HepG2 (cell line): ENCODE measurements at regions not wholly inside any gene's neighbourhood (a gene's known extent, or its start where the extent isn't known, plus 50 kb on each side); places are given as distances from the start of the nearest gene placed in this dataset.

ENCODE experiments used
- AKNA ChIP-seq: sonication (generic); formaldehyde crosslinking; IDR thresholded peaks from 2 replicates; pipeline ENCODE4 v1.4.0; 2020; ENCODE audit warnings: missing genetic modification reagents, borderline replicate concordance
- ATF2 ChIP-seq: sonication (generic); formaldehyde crosslinking; IDR thresholded peaks from 2 replicates; pipeline ENCODE4 v1.4.0; 2020; ENCODE audit warnings: missing genetic modification reagents
- CEBPZ ChIP-seq: IDR thresholded peaks from 2 replicates; pipeline ENCODE4 v1.6.1; 2012; ENCODE audit warnings: low read length, improper control_type of control experiment
- CERS6 ChIP-seq: sonication (generic); formaldehyde crosslinking; IDR thresholded peaks from 2 replicates; pipeline ENCODE4 v1.5.0; 2020; ENCODE audit warnings: missing genetic modification reagents
- HOXA5 ChIP-seq: sonication (generic); formaldehyde crosslinking; IDR thresholded peaks from 2 replicates; pipeline ENCODE4 v1.4.0; 2020; ENCODE audit warnings: missing genetic modification reagents
- KLF16 ChIP-seq, 2 experiments: sonication (generic) in 1 of 2; formaldehyde crosslinking in 1 of 2; IDR thresholded peaks; 2 replicates each; pipeline versions ENCODE4 v1.6.1 to v1.8.0; 2016 to 2023; ENCODE audit warnings: missing genetic modification reagents in 2 of 2, missing compliant biosample characterization in 1 of 2
- NR1H2 ChIP-seq: sonication (generic); formaldehyde crosslinking; IDR thresholded peaks from 2 replicates; pipeline ENCODE4 v1.8.1; 2022; ENCODE audit warnings: low read depth, missing genetic modification reagents, borderline replicate concordance
- PBX3 ChIP-seq: sonication (generic); formaldehyde crosslinking; IDR thresholded peaks from 2 replicates; pipeline ENCODE4 v1.8.1; 2023; ENCODE audit warnings: missing genetic modification reagents, inconsistent platforms, borderline replicate concordance
- SRSF4 ChIP-seq: fragments of 200-400 bp; formaldehyde crosslinking; IDR thresholded peaks from one replicate; pipeline ENCODE4 v1.6.1; 2018; ENCODE audit warnings: mild to moderate bottlenecking, low read depth, low read length, moderate library complexity; ENCODE audit not compliant: poor library complexity, severe bottlenecking
- TARDBP ChIP-seq: sonication (generic); formaldehyde crosslinking; IDR thresholded peaks from 2 replicates; pipeline ENCODE4 v1.8.0; 2022; ENCODE audit warnings: mild to moderate bottlenecking, missing genetic modification reagents
- ZNF350 ChIP-seq: sonication (generic); formaldehyde crosslinking; IDR thresholded peaks from 2 replicates; pipeline ENCODE4 v1.4.0; 2020; ENCODE audit warnings: mild to moderate bottlenecking, low read depth, missing genetic modification reagents, borderline replicate concordance
- ZNF354B ChIP-seq: sonication (generic); formaldehyde crosslinking; IDR thresholded peaks from 2 replicates; pipeline ENCODE4 v1.8.0; 2022; ENCODE audit warnings: mild to moderate bottlenecking, missing genetic modification reagents
- ZNF484 ChIP-seq: sonication (generic); formaldehyde crosslinking; IDR thresholded peaks from 2 replicates; pipeline ENCODE4 v1.5.1; 2020; ENCODE audit warnings: mild to moderate bottlenecking, low read depth, missing genetic modification reagents, borderline replicate concordance
- ZNF879 ChIP-seq: sonication (generic); formaldehyde crosslinking; IDR thresholded peaks from 2 replicates; pipeline ENCODE4 v1.8.1; 2023; ENCODE audit warnings: missing genetic modification reagents

GRCh38 chr7:434891-435629, 84.6 kb downstream of the PDGFA start (continued):
- no peak for TF ChIP-seq AKNA (CRISPR knock-in tag)
- no peak for TF ChIP-seq CERS6
- no peak for TF ChIP-seq ZNF354B
- peak in 1 of 2 experiments; percentile 73; a peak in 1 of 4 replicates for TF ChIP-seq KLF16 (CRISPR knock-in tag; IDR thresholded peaks at IDR 0.05)
- TF ChIP-seq HOXA5 (CRISPR knock-in tag) = no peak
- TF ChIP-seq ZNF350 (CRISPR knock-in tag) = 0 out of 2 replicates have a peak, but pooled peaks have one; percentile 50
- TF ChIP-seq ZNF879 = no peak
- TF ChIP-seq TARDBP (CRISPR knock-in tag) = no peak; the same call in 1 of the 2 replicates
- no peak for TF ChIP-seq ATF2
- TF ChIP-seq ZNF484 (CRISPR knock-in tag) = no peak
- no peak for TF ChIP-seq SRSF4
- TF ChIP-seq NR1H2 = no peak
- TF ChIP-seq PBX3 (CRISPR knock-in tag) = no peak
- no peak for TF ChIP-seq CEBPZ
